GM19239 (cell line): ENCODE measurements at regions not wholly inside any gene's neighbourhood (a gene's known extent, or its start where the extent isn't known, plus 50 kb on each side); places are given as distances from the start of the nearest gene placed in this dataset.
"Not testable (repeated sequence)": the region's sequence is repeated elsewhere in the genome, so short reads cannot be mapped to it uniquely, and the experiment has no call there.

Experiments
- DNase-seq: peaks from one replicate; pipeline ENCODE4 v3.0.0; 2011; ENCODE audit warnings: low spot score; ENCODE audit not compliant: insufficient read length
- FAIRE-seq: peaks from 2 replicates; lab custom pipeline; 2011; peaks lifted over from hg19 to GRCh38; lab: Jason Lieb, UNC

GRCh38 chrY:13756615-13757014 lies 52.9 kb downstream of the TMSB4Y start:
- DNase-seq = no peak
- no peak for FAIRE-seq

GRCh38 chrY:13766040-13766439 lies 62.3 kb downstream of the TMSB4Y start:
- DNase-seq (no peak), FAIRE-seq (no peak)

- no peak for FAIRE-seq
- no peak for DNase-seq
Observed at GRCh38 chrY:13790108-13790793, 86.6 kb downstream of the TMSB4Y start.

- DNase-seq = no peak
- FAIRE-seq = no peak
Observed at GRCh38 chrY:13795067-13795466, 91.4 kb downstream of the TMSB4Y start.

- DNase-seq = no peak
- FAIRE-seq = peak; percentile 70
Observed at GRCh38 chrY:13802828-13803227, 99.1 kb downstream of the TMSB4Y start.

- DNase-seq = no peak
- FAIRE-seq = no peak
Observed at GRCh38 chrY:13803424-13803823, 99.7 kb downstream of the TMSB4Y start.

GRCh38 chrY:13804124-13805056 lies 100.7 kb downstream of the TMSB4Y start:
- DNase-seq = no peak
- no peak for FAIRE-seq

- FAIRE-seq (no peak), DNase-seq (no peak)
Observed at GRCh38 chrY:13805057-13805735, 101.5 kb downstream of the TMSB4Y start.

- DNase-seq (no peak), FAIRE-seq (no peak)
Observed at GRCh38 chrY:13805736-13806067, 102.0 kb downstream of the TMSB4Y start.

- DNase-seq (no peak), FAIRE-seq (no peak)
Observed at GRCh38 chrY:13830089-13830488, 126.4 kb downstream of the TMSB4Y start.

GRCh38 chrY:13844411-13844810 lies 140.7 kb downstream of the TMSB4Y start:
- DNase-seq (no peak), FAIRE-seq (peak; percentile 23)

- DNase-seq = no peak
- peak; percentile 11 for FAIRE-seq
Observed at GRCh38 chrY:13845276-13845675, 141.0 kb downstream of the VCY start.

- DNase-seq (no peak), FAIRE-seq (no peak)
Observed at GRCh38 chrY:13869611-13870010, 116.7 kb downstream of the VCY start.

GRCh38 chrY:13871426-13871825 lies 114.8 kb downstream of the VCY start:
- DNase-seq (no peak), FAIRE-seq (no peak)

- DNase-seq (no peak), FAIRE-seq (no peak)
Observed at GRCh38 chrY:13872696-13873095, 113.6 kb downstream of the VCY start.

- FAIRE-seq (no peak), DNase-seq (no peak)
Observed at GRCh38 chrY:13878506-13878905, 107.8 kb downstream of the VCY start.

- DNase-seq (no peak), FAIRE-seq (no peak)
Observed at GRCh38 chrY:13881096-13881495, 105.2 kb downstream of the VCY start.

- DNase-seq = no peak
- FAIRE-seq = no peak
Observed at GRCh38 chrY:13882829-13883228, 103.4 kb downstream of the VCY start.

GRCh38 chrY:13894028-13894427 lies 92.2 kb downstream of the VCY start:
- not testable (repeated sequence) for FAIRE-seq, DNase-seq

GRCh38 chrY:13907736-13908135 lies 78.5 kb downstream of the VCY start:
- FAIRE-seq = no peak
- DNase-seq = no peak

GRCh38 chrY:13930436-13930835 lies 55.8 kb downstream of the VCY start:
- not testable (repeated sequence) for FAIRE-seq, DNase-seq
